ENCODE measurements at regions not wholly inside any gene's neighbourhood (a gene's known extent, or its start where the extent isn't known, plus 50 kb on each side); places are given as distances from the start of the nearest gene placed in this dataset.

- no peak for DNase-seq (ENCODE audit: insufficient read length, low spot score)
- no peak for FAIRE-seq
- TF ChIP-seq CTCF (IDR thresholded peaks at IDR 0.05; ENCODE audit: insufficient read depth, missing control alignments), result no peak
Observed at GRCh38 chr12:74791365-74791764, 253.7 kb downstream of the ATXN7L3B start.

GRCh38 chr12:74794522-74794921, 256.9 kb downstream of the ATXN7L3B start:
- no peak for TF ChIP-seq CTCF (IDR thresholded peaks at IDR 0.05; ENCODE audit: insufficient read depth, missing control alignments)
- peak; percentile 71 for FAIRE-seq
- DNase-seq (ENCODE audit: insufficient read length, low spot score), result no peak

- no peak for TF ChIP-seq CTCF (IDR thresholded peaks at IDR 0.05; ENCODE audit: insufficient read depth, missing control alignments)
- DNase-seq (ENCODE audit: insufficient read length, low spot score), result no peak
- FAIRE-seq, result peak; percentile 66
Observed at GRCh38 chr12:74801625-74802024, 264.0 kb downstream of the ATXN7L3B start.

- TF ChIP-seq CTCF (IDR thresholded peaks at IDR 0.05; ENCODE audit: insufficient read depth, missing control alignments), result no peak
- FAIRE-seq, result no peak
Observed at GRCh38 chr12:74816398-74817175, 279.0 kb downstream of the ATXN7L3B start.

GRCh38 chr12:74817499-74817898, 279.9 kb downstream of the ATXN7L3B start:
- no peak for FAIRE-seq
- no peak for TF ChIP-seq CTCF (IDR thresholded peaks at IDR 0.05; ENCODE audit: insufficient read depth, missing control alignments)
- no peak for DNase-seq (ENCODE audit: insufficient read length, low spot score)

More at GRCh38 chr12:74816398-74817175, 279.0 kb downstream of the ATXN7L3B start:
- DNase-seq (ENCODE audit: insufficient read length, low spot score), result no peak

- FAIRE-seq (no peak), DNase-seq (ENCODE audit: insufficient read length, low spot score) (no peak)
- TF ChIP-seq CTCF (IDR thresholded peaks at IDR 0.05; ENCODE audit: insufficient read depth, missing control alignments), result no peak
Observed at GRCh38 chr12:74818412-74818811, 280.8 kb downstream of the ATXN7L3B start.

- TF ChIP-seq CTCF (IDR thresholded peaks at IDR 0.05; ENCODE audit: insufficient read depth, missing control alignments), result no peak
- peak; percentile 11 for FAIRE-seq
Observed at GRCh38 chr12:74820324-74820723, 282.7 kb downstream of the ATXN7L3B start.

More at GRCh38 chr12:74820324-74820723, 282.7 kb downstream of the ATXN7L3B start:
- DNase-seq (ENCODE audit: insufficient read length, low spot score), result no peak
